NCI-H345 treated with DMSO at 0.1 percent for 48 hours (cell line): ENCODE measurements at regions not wholly inside any gene's neighbourhood (a gene's known extent, or its start where the extent isn't known, plus 50 kb on each side); places are given as distances from the start of the nearest gene placed in this dataset.

Experiments used
- DNase-seq: peaks from one replicate; lab custom pipeline; 2025; ENCODE audit not compliant: unreplicated experiment; lab: John Stamatoyannopoulos, UW

GRCh38 chr1:82632155-82632554 is 831.4 kb downstream of the ADGRL2 start:
- no peak for DNase-seq

GRCh38 chr1:82628887-82629286 is 828.2 kb downstream of the ADGRL2 start:
- no peak for DNase-seq

GRCh38 chr1:82625537-82625936 is 824.8 kb downstream of the ADGRL2 start:
- no peak for DNase-seq

GRCh38 chr1:82621076-82621475 is 820.3 kb downstream of the ADGRL2 start:
- DNase-seq = no peak

- DNase-seq = peak; percentile 14
Measured at GRCh38 chr1:82614090-82614489, 813.4 kb downstream of the ADGRL2 start.

GRCh38 chr1:82612986-82613385 is 812.3 kb downstream of the ADGRL2 start:
- DNase-seq = no peak

GRCh38 chr1:82606546-82606945 is 805.8 kb downstream of the ADGRL2 start:
- DNase-seq = no peak

- DNase-seq = no peak
Measured at GRCh38 chr1:82604524-82604923, 803.8 kb downstream of the ADGRL2 start.

- DNase-seq = no peak
Measured at GRCh38 chr1:82600314-82600713, 799.6 kb downstream of the ADGRL2 start.

GRCh38 chr1:82598812-82599211 is 798.1 kb downstream of the ADGRL2 start:
- no peak for DNase-seq

- DNase-seq = no peak
Measured at GRCh38 chr1:82598337-82598736, 797.6 kb downstream of the ADGRL2 start.

GRCh38 chr1:82597649-82598048 is 796.9 kb downstream of the ADGRL2 start:
- DNase-seq = no peak

- DNase-seq = no peak
Measured at GRCh38 chr1:82597141-82597540, 796.4 kb downstream of the ADGRL2 start.

- DNase-seq = no peak
Measured at GRCh38 chr1:82593561-82593960, 792.8 kb downstream of the ADGRL2 start.

GRCh38 chr1:82589588-82589987 is 788.9 kb downstream of the ADGRL2 start:
- no peak for DNase-seq

GRCh38 chr1:82587371-82587770 is 786.6 kb downstream of the ADGRL2 start:
- no peak for DNase-seq

- no peak for DNase-seq
Measured at GRCh38 chr1:82586473-82586872, 785.7 kb downstream of the ADGRL2 start.

- no peak for DNase-seq
Measured at GRCh38 chr1:82582347-82582746, 781.6 kb downstream of the ADGRL2 start.

- no peak for DNase-seq
Measured at GRCh38 chr1:82578086-82578726, 777.5 kb downstream of the ADGRL2 start.

GRCh38 chr1:82567348-82567747 is 766.6 kb downstream of the ADGRL2 start:
- no peak for DNase-seq

GRCh38 chr1:82565546-82565945 is 764.8 kb downstream of the ADGRL2 start:
- DNase-seq = no peak

- no peak for DNase-seq
Measured at GRCh38 chr1:82565146-82565545, 764.4 kb downstream of the ADGRL2 start.

GRCh38 chr1:82564333-82564732 is 763.6 kb downstream of the ADGRL2 start:
- no peak for DNase-seq
